ENCODE measurements at regions not wholly inside any gene's neighbourhood (a gene's known extent, or its start where the extent isn't known, plus 50 kb on each side); places are given as distances from the start of the nearest gene placed in this dataset.
A peak's percentile ranks its signal among the peaks of the same experiment; 100 is the strongest.

GRCh38 chr5:128681096-128681495, 143.1 kb upstream of the FBN2 start:
- Histone ChIP-seq H3K27me3 (ENCODE audit: insufficient read depth, poor library complexity, severe bottlenecking) (no peaks in the 10 kb centered on the region), H3K4me3 (replicated peaks; ENCODE audit: insufficient read depth, low read length) (no peak overlapping the region), H3K27ac (replicated peaks) (no peak overlapping the region)
- DNase-seq (ENCODE audit: low read depth in 1 of 2, low spot score in 1 of 2): peak in 1 of 2 experiments; percentile 18
- no peak for TF ChIP-seq CTCF (IDR thresholded peaks at IDR 0.05; ENCODE audit: insufficient read depth, low read length)
- no peak for TF ChIP-seq REST (IDR thresholded peaks at IDR 0.05; ENCODE audit: insufficient replicate concordance, low read depth)
- TF ChIP-seq SPI1 (IDR thresholded peaks at IDR 0.05; ENCODE audit: borderline replicate concordance, low read depth): no peak
- no peak for TF ChIP-seq GABPA (IDR thresholded peaks at IDR 0.05; ENCODE audit: low read depth)
- TF ChIP-seq POLR2AphosphoS5 (IDR thresholded peaks at IDR 0.05; ENCODE audit: low read depth): no peak

DNA sequence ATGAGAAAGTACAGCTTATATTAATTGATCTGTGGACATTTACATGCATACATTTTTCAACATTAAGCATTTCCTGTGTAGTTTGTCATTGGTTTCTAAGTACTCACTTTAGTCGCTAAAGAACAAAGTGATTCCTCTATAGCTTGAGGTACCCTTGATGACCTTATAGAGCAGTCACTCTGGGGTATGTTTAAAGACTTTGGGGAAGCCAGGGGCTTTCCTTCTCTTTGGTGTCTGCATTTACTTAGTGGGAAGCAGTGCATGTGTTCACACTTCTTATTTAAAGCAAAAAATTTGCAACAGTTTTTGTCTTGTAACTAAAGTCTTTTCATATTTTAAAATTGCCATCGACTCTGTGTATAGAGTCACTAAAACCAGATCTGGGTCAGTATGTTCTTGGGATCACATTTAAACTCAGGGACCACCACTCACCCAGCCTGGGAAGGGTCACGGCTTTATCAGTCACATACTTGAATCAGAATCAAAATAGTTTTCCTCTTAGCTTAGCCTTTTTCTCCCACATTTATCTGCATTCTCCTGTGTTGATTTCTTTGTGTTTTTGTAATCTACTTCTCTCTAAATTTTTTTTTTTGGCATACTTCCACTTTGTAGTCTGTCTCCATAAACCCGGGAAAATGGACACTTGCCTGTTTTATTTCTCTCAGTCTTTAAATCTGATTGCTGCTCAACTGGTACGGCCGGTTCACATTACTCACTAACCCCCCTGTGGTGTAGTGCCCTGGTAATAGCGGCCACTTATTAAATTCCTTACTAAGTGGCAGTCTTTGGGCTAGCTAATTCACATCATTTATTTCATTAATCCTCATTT, 143.9 kb upstream of the FBN2 start:
- Histone ChIP-seq H3K4me3 (replicated peaks; ENCODE audit: insufficient read depth, low read length) (no peak overlapping the region), H3K27me3 (ENCODE audit: insufficient read depth, poor library complexity, severe bottlenecking) (no peaks in the 10 kb centered on the region), H3K27ac (replicated peaks) (no peak overlapping the region)
- TF ChIP-seq CTCF (IDR thresholded peaks at IDR 0.05; ENCODE audit: insufficient read depth, low read length) (no peak), GABPA (IDR thresholded peaks at IDR 0.05; ENCODE audit: low read depth) (no peak), SPI1 (IDR thresholded peaks at IDR 0.05; ENCODE audit: borderline replicate concordance, low read depth) (no peak), POLR2AphosphoS5 (IDR thresholded peaks at IDR 0.05; ENCODE audit: low read depth) (no peak), REST (IDR thresholded peaks at IDR 0.05; ENCODE audit: insufficient replicate concordance, low read depth) (no peak)
- DNase-seq (ENCODE audit: low read depth in 1 of 2, low spot score in 1 of 2): no peak

DNA sequence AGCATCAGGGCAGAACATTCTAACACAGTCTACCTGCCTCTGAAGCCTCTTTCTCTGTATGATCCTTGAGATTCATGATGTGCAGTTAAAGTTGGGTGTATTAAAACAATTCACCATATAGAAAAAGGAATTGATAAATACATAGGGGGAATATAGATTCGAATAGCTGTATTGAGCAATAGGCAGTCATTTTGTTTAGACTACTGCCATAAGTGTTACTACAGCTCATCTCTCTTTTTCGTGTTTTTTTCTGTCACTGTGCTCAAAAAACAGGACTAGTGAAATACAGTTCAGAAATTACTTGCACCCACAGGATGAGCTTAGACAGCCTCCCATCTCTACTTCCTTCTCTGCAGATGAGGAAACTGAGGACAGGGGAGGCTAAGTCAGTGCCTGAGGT, 144.6 kb upstream of the FBN2 start:
- no peak for TF ChIP-seq CTCF (IDR thresholded peaks at IDR 0.05; ENCODE audit: insufficient read depth, low read length)
- TF ChIP-seq GABPA (IDR thresholded peaks at IDR 0.05; ENCODE audit: low read depth): no peak
- TF ChIP-seq REST (IDR thresholded peaks at IDR 0.05; ENCODE audit: insufficient replicate concordance, low read depth): no peak
- TF ChIP-seq SPI1 (IDR thresholded peaks at IDR 0.05; ENCODE audit: borderline replicate concordance, low read depth): no peak
- Histone ChIP-seq H3K4me3 (replicated peaks; ENCODE audit: insufficient read depth, low read length) (no peak overlapping the region), H3K27me3 (ENCODE audit: insufficient read depth, poor library complexity, severe bottlenecking) (no peaks in the 10 kb centered on the region), H3K27ac (replicated peaks) (no peak overlapping the region)
- no peak for DNase-seq (ENCODE audit: low read depth in 1 of 2, low spot score in 1 of 2)
